HG03439 (cell line): ENCODE measurements at regions not wholly inside any gene's neighbourhood (a gene's known extent, or its start where the extent isn't known, plus 50 kb on each side); places are given as distances from the start of the nearest gene placed in this dataset.

Source experiments
- ATAC-seq: cut with Tn5 transposase; IDR thresholded peaks from one replicate; pipeline ENCODE4 v1.9.1; 2021; ENCODE audit warnings: mild to moderate bottlenecking, moderate library complexity; ENCODE audit not compliant: unreplicated experiment

- no peak for ATAC-seq
Measured at GRCh38 chr4:125433453-125433852, 118.7 kb downstream of the FAT4 start.

- no peak for ATAC-seq
Measured at GRCh38 chr4:125434136-125434535, 119.4 kb downstream of the FAT4 start.

- no peak for ATAC-seq
Measured at GRCh38 chr4:125440814-125441213, 126.1 kb downstream of the FAT4 start.

- no peak for ATAC-seq
Measured at GRCh38 chr4:125444166-125444565, 129.4 kb downstream of the FAT4 start.

- no peak for ATAC-seq
Measured at GRCh38 chr4:125445525-125445924, 130.8 kb downstream of the FAT4 start.

GRCh38 chr4:125447551-125448290, 133.0 kb downstream of the FAT4 start:
- no peak for ATAC-seq

GRCh38 chr4:125456075-125456474, 141.3 kb downstream of the FAT4 start:
- ATAC-seq: no peak

GRCh38 chr4:125459531-125459930, 144.8 kb downstream of the FAT4 start:
- ATAC-seq: no peak

DNA sequence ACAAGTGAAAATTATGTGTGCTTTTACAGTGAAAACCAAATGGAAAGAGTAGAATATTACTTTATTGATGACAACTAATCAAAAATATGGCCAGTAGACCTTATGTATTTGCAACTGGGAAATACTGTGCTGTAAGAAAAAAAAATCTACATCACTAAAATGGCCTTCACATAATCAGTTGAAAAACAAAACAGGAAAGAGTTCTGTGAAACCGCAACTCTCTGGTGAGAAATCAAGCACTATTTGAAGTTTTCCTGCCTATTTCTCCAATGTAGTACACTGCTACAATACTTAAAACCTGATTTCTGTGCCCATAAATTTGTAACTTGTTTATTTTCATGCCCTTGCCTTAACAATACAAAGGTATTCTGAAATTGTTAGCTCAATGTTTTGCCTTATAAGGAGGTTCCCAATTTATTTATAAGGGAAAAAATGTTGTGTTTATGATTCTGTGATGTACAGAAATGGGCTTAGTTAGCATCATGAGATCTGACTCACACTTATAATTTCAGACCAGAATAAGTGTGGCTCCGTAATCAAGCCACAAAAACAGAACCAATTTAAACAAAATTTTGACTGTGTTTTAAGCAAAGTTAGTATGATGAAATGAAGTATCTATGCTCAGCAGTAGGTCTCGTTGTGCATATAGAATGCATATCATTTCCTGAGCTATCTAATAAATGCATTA, 147.1 kb downstream of the FAT4 start:
- no peak for ATAC-seq

DNA sequence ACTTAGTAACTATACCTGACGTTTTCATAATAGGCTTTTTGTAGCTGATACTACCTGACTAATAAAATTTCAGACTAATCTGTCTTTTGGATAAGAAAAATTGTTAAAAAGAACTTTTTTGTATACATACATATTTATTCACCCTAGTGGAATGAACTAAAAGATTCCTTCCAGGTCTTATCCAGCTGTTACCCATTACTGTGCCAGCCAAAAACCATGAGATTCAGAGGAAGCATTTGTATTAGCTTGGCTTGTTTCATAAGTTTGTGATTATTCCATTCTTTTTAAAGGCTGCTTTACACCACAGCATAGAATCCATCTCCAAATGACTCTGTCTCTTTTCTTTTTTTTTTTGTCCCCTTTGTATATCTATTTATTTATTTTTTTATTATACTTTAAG, 149.4 kb downstream of the FAT4 start:
- no peak for ATAC-seq

- ATAC-seq: no peak
Measured at GRCh38 chr4:125481334-125482045, 166.7 kb downstream of the FAT4 start.

DNA sequence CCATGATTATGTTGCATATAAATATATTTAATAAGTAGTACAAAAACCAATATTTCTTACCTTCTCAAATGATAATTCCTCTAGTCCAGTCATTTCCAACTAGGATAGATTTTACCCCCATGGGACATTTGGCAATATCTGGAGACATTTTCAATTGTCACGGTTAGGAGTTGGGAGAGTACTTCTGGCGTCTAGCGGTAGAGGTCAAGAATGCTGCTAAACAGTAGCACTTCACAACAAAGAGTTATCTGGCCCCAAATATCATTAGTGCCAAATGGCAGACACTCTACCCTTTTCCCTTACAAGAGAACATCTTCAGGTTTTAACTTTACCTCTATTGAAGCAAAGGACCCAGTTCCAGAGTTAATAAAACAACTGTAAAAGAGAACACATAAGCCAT, 168.1 kb downstream of the FAT4 start:
- no peak for ATAC-seq

DNA sequence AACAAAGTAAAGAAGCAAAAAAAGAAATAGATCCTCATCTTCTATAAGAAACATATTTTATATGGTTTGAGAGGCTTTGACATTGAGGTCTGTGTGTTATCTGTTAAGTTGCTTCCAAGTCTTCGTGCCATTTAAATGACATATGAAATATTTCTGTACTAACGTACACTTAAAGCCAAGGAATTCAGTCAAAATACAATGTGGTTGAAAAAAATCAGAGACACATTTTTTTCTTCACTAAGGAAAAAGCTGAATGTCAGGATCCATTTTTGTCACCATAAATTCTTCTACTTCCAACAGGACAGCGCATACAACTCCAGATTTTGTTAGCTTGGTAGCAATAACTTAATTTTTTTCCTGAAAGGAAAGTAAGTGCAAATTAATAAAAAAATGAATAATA, 168.5 kb downstream of the FAT4 start:
- ATAC-seq: no peak

GRCh38 chr4:125484912-125485311, 170.2 kb downstream of the FAT4 start:
- ATAC-seq: no peak

DNA sequence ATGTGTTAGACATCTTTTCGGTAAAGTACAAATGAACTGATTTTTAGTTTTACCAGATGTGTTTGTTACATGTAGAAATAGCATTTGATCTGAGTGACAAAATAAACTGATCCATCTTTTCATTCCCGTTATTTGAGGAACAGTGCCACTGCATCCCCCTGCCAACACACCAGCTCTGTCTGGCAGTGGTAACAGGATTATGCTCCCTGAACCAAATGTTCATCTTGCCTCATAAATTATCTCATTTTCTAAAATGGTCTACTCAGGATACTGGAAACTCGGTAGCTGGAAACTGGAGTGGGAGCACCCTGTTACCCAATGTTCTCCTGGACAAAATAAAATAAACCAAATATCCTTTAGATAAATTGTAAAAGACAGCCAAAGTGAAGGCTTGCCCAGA, 171.6 kb downstream of the FAT4 start:
- ATAC-seq: no peak

GRCh38 chr4:125489952-125490690, 175.4 kb downstream of the FAT4 start:
- no peak for ATAC-seq

DNA sequence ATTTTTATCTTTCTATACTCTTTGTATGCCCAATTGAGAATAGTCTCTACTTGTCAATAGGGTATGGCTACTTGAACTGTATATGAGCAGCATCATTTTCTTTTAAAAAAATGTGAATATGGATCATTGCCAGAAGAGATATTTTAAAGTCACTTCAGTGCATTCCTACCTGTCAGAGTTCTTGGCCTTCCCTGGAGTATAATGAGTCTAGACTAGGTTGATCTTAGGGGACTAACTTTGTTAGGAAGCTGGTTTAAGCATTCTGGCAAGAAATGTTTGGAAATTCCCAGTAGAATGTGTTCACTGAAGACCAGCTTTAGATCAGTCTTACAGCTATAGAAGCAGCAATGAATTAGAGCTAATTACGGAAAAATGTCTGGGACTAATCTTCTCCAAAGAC, 178.2 kb downstream of the FAT4 start:
- ATAC-seq: no peak

DNA sequence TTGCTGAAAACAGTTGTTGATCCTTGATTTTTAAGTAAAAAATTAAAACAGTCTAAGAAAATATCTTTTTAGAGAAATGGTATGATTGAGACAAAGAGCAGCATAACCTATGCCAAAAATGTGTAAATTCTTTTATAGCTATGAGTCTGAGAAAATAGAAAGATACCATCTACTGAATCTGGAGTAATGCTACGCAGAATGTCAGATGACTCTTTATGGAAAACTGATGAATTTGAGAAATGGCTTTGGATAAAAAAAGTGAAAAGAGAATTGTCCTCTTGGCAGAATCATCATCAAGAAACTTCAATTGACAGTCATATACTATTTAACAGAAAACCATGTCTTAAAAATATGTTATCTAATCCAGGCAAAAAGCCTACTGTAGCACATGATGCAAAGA, 183.1 kb downstream of the FAT4 start:
- no peak for ATAC-seq

DNA sequence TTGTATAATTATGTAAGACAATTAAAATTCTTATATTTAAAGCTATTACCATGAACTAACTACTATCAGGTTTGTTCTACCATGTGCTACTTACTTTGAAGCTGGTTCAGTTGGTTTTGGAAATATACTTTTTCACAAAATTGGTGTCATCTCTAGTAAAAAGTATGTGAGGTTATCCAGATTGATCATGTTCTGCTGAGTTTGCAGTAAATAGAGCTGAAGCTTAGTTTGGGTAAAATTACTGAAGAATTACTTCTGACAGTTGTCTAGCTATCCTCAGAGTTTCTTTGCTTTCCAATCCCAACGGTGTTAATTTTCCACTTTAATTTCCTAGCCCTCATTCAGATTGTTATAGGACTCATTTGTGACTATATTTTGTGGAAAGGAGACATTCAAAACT, 184.2 kb downstream of the FAT4 start:
- ATAC-seq: no peak

- ATAC-seq: no peak
Measured at GRCh38 chr4:125501090-125501489, 186.3 kb downstream of the FAT4 start.

DNA sequence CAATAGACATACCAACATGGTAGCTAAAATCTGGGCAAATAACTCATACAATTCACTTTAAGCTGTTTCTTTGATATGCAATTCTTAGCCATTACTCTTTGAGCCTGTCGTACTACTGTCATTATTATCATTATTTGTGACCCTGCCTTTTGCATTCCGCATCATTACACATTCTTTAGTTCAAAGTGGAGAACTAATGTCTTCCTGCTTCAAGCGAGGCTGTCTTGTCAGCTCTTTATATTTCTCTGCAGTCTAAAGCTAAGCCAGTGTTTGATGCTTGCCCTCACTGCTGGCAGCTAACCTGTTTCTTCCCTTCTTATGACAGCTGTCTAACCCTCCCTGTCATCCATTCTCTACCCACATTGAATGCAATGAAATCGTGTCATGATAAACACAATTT, 186.8 kb downstream of the FAT4 start:
- ATAC-seq: no peak
